Osteoblast (primary cell): ENCODE measurements at regions not wholly inside any gene's neighbourhood (a gene's known extent, or its start where the extent isn't known, plus 50 kb on each side); places are given as distances from the start of the nearest gene placed in this dataset.

Experiments
- DNase-seq: peaks from one replicate; pipeline ENCODE4 v3.0.0; 2011; ENCODE audit warnings: low spot score, mixed read lengths; ENCODE audit not compliant: insufficient read length; ENCODE audit errors: missing footprints
- H2AFZ ChIP-seq: 2 replicates; pipeline ENCODE4 v1.6.0; 2011; ENCODE audit warnings: mild to moderate bottlenecking, low read length
- H3K27ac ChIP-seq: 2 replicates; pipeline ENCODE4 v1.5.1; 2011; ENCODE audit warnings: mild to moderate bottlenecking, low read depth, low read length, moderate library complexity
- H3K27me3 ChIP-seq: 2 replicates; pipeline ENCODE4 v1.6.0; 2012; ENCODE audit warnings: mild to moderate bottlenecking, control low read depth, inconsistent platforms, low read length, moderate library complexity; ENCODE audit not compliant: insufficient read depth
- H3K36me3 ChIP-seq: 2 replicates; pipeline ENCODE4 v1.5.1; 2011; ENCODE audit warnings: mild to moderate bottlenecking, low read length, control low read depth, moderate library complexity; ENCODE audit not compliant: insufficient read depth
- H3K4me1 ChIP-seq: 2 replicates; pipeline ENCODE4 v1.5.1; 2011; ENCODE audit warnings: mild to moderate bottlenecking, low read length, control low read depth, moderate library complexity; ENCODE audit not compliant: insufficient read depth
- H3K4me2 ChIP-seq: 2 replicates; pipeline ENCODE4 v1.6.0; 2011; ENCODE audit warnings: mild to moderate bottlenecking, low read length; ENCODE audit not compliant: insufficient read depth
- H3K4me3 ChIP-seq: fragments of 200-600 bp; sonication (generic); 3 replicates; pipeline ENCODE4 v1.5.1; 2012; ENCODE audit warnings: mild to moderate bottlenecking, low read length, inconsistent platforms; ENCODE audit not compliant: insufficient read depth
- H3K79me2 ChIP-seq: 2 replicates; pipeline ENCODE4 v1.6.0; 2012; ENCODE audit warnings: mild to moderate bottlenecking, low read length, control low read depth, inconsistent platforms; ENCODE audit not compliant: insufficient read depth
- H3K9me3 ChIP-seq: 2 replicates; pipeline ENCODE4 v1.5.1; 2011; ENCODE audit warnings: low read depth, low read length, control low read depth
- H4K20me1 ChIP-seq: 2 replicates; pipeline ENCODE4 v1.6.0; 2012; ENCODE audit warnings: mild to moderate bottlenecking, low read length, control low read depth; ENCODE audit not compliant: insufficient read depth
- TF ChIP-seq, protein P1 (sequence below): IDR thresholded peaks from 2 replicates; pipeline ENCODE4 v1.5.1; 2011; ENCODE audit warnings: mild to moderate bottlenecking, low read depth, low read length, moderate library complexity; ENCODE audit errors: extremely low read depth

DNA sequence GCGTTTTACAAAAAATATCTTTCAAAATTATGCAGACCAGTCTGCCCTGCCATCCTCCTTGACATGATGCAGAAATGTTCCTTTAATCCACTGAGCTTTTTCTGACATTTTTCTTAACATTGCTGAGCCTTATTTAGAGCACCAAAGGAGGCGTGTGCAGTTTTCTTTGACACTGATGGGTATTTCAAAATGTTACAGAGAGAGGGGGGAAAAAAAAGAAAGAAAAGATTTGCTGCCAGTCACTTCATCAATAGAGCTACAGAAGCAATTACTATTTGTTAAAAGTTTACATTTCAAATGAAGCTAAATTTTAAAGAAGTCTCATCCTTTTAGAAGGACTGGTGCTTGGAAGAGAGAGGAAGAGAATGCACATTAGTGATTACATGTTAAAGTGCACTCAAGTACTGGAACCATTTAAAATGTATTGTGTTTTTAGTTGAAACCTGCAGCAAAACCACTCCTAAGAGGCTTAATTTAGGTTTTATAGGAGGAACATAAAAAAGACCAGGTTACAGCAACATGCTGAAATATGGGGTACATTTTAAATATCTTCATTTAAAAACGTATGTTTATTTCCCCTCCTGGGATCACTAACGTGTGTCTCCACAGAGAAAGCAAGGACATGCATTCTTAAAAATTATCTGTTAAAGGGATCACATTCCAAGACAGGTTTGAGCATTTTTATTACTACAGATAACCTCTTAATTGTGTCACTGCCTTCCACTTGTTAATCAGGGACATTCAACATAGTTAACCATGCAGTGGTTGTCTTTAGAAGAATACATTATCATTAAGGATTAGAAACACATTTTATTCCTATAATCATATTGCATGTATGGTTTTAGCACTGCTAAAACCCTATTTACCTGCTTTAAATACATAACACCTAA, 258.4 kb downstream of the MEIS1 start:
- H3K36me3 ChIP-seq = no peaks in the 10 kb centered on the region
- no peak overlapping the region for H2AFZ ChIP-seq
- no peak for DNase-seq
- no peak overlapping the region for H3K4me3 ChIP-seq
- H3K4me1 ChIP-seq = no peaks in the 10 kb centered on the region
- H4K20me1 ChIP-seq = no peaks in the 10 kb centered on the region
- TF ChIP-seq, protein P1, sequence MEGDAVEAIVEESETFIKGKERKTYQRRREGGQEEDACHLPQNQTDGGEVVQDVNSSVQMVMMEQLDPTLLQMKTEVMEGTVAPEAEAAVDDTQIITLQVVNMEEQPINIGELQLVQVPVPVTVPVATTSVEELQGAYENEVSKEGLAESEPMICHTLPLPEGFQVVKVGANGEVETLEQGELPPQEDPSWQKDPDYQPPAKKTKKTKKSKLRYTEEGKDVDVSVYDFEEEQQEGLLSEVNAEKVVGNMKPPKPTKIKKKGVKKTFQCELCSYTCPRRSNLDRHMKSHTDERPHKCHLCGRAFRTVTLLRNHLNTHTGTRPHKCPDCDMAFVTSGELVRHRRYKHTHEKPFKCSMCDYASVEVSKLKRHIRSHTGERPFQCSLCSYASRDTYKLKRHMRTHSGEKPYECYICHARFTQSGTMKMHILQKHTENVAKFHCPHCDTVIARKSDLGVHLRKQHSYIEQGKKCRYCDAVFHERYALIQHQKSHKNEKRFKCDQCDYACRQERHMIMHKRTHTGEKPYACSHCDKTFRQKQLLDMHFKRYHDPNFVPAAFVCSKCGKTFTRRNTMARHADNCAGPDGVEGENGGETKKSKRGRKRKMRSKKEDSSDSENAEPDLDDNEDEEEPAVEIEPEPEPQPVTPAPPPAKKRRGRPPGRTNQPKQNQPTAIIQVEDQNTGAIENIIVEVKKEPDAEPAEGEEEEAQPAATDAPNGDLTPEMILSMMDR = no peak
- H3K27me3 ChIP-seq = no peaks in the 10 kb centered on the region
- H3K4me2 ChIP-seq = no peak overlapping the region
- no peaks in the 10 kb centered on the region for H3K9me3 ChIP-seq
- H3K27ac ChIP-seq = no peak overlapping the region
- H3K79me2 ChIP-seq = no peaks in the 10 kb centered on the region

DNA sequence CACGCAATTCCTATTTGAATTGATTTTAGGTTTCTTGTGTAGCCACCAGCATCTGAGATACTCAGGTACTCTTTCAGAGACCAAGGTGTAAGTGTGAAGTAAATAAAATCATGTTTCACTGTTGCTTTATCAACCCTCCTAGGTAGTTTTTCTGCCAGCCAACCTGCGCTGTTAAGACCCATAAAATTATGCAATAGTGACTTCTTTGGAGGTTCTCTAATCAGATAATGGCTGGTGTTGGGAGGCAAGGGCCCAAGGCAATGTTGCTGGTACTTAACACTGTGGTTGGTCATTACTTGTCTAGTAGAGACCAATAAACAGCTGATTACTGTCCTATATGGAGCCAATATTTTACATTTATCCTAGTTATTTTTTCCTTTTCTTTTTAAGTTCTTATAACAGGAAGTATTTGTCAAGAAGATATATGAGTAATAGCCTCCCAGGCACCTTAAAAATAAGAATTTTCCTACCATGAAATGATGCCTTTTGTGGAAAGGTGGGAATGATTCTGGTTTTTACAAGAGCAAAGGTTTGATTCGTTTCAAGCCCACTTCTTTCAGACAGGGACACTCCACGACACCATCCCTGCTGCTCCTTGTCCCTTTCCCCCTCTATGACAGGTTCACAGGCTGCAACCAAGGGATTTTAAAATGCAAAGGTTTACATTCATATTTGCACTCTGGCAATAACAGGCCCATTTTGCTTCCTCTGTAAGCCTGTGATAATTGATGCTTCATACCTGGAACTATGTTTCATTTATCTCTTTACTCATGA, 259.3 kb downstream of the MEIS1 start:
- no peak for DNase-seq
- H3K27me3 ChIP-seq = no peaks in the 10 kb centered on the region

DNA sequence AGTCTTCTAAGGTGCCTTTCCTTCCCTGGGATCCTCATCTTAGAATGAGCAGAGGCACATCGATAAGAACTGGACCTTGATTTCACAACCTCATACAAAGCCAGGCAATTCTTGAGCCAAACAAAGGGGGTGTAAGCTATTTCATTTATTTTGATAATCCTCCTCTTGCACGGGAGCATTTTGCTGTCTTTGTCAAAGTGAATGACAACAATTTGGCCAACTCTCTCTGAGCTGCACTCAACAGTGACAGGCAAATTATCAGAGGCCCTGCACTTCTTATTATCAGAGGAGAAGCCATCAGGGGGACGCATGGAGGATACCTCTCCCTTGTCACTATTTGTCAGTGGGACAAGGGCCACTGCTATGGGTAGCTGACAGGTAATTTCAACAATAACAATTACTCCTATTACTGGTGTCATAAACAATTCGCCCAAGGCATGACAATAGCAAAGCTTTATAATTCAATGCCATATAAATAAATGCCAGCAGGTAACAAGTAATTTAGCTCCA, 260.4 kb downstream of the MEIS1 start:
- H3K27ac ChIP-seq = no peak overlapping the region
- H3K79me2 ChIP-seq = no peaks in the 10 kb centered on the region
- no peak overlapping the region for H3K4me3 ChIP-seq
- H4K20me1 ChIP-seq = no peaks in the 10 kb centered on the region
- H3K36me3 ChIP-seq = no peaks in the 10 kb centered on the region
- H3K27me3 ChIP-seq = no peaks in the 10 kb centered on the region
- no peak overlapping the region for H2AFZ ChIP-seq
- TF ChIP-seq, protein P1 = no peak
- no peak overlapping the region for H3K4me2 ChIP-seq
- DNase-seq = no peak
- no peaks in the 10 kb centered on the region for H3K9me3 ChIP-seq
- no peaks in the 10 kb centered on the region for H3K4me1 ChIP-seq

More for the DNA sequence above, 259.3 kb downstream of the MEIS1 start:
- Histone ChIP-seq H3K36me3 (no peaks in the 10 kb centered on the region), H3K4me2 (no peak overlapping the region), H2AFZ (no peak overlapping the region), H3K4me1 (no peaks in the 10 kb centered on the region), H3K9me3 (no peaks in the 10 kb centered on the region), H3K27ac (no peak overlapping the region), H4K20me1 (no peaks in the 10 kb centered on the region), H3K79me2 (no peaks in the 10 kb centered on the region), H3K4me3 (no peak overlapping the region)
- TF ChIP-seq, protein P1 = no peak

DNA sequence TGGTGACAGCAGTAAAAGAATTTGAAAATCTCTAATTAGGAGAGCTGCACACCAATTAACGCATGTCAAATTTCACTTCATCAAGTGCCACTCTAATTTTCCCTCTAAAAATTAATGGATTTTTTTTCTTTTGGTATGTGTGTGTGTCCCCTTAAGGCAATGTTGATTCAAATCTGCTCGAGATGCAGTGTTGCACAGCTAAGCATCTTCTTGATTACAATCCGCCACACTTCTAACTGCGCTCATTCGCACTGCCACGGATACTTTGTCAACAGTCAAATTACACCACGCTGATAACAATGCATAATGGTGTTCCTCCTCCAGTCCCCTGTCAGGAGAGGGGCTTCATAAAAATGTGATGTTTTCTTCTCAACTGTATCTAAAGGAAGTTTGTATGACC, 261.4 kb downstream of the MEIS1 start:
- no peaks in the 10 kb centered on the region for H3K79me2 ChIP-seq
- H3K27ac ChIP-seq = no peak overlapping the region
- no peak overlapping the region for H2AFZ ChIP-seq
- TF ChIP-seq, protein P1 = no peak
- H3K4me1 ChIP-seq = no peaks in the 10 kb centered on the region
- DNase-seq = no peak
- H3K4me3 ChIP-seq = no peak overlapping the region
- H4K20me1 ChIP-seq = no peaks in the 10 kb centered on the region
- H3K9me3 ChIP-seq = no peaks in the 10 kb centered on the region
- H3K4me2 ChIP-seq = no peak overlapping the region
- no peaks in the 10 kb centered on the region for H3K27me3 ChIP-seq
- H3K36me3 ChIP-seq = no peaks in the 10 kb centered on the region
